ENCODE measurements at regions not wholly inside any gene's neighbourhood (a gene's known extent, or its start where the extent isn't known, plus 50 kb on each side); places are given as distances from the start of the nearest gene placed in this dataset.
"Not testable (repeated sequence)": the region's sequence is repeated elsewhere in the genome, so short reads cannot be mapped to it uniquely, and the experiment has no call there.

- DNase-seq (ENCODE audit: low spot score); H3K4me1 ChIP-seq (ENCODE audit: insufficient read depth, low read length, poor library complexity, severe bottlenecking); H3K4me3 ChIP-seq (ENCODE audit: low read depth, low read length, poor library complexity, severe bottlenecking); POLR2A ChIA-PET (ENCODE audit: low non-redundant PET); CTCF ChIA-PET; H3K27ac ChIP-seq (ENCODE audit: low read depth, low read length, poor library complexity, severe bottlenecking); intact Hi-C loops (cut with micrococcal nuclease; ENCODE audit: unreplicated experiment); BruUV-seq (replicated peaks); H3K9me3 ChIP-seq (ENCODE audit: low read depth, low read length, poor library complexity, severe bottlenecking); H3K27me3 ChIP-seq (replicated peaks; ENCODE audit: insufficient read depth, low read depth, low read length, poor library complexity); H3K36me3 ChIP-seq (ENCODE audit: insufficient read depth, low read length, poor library complexity, severe bottlenecking): not testable (repeated sequence)
These were observed 159.2 kb downstream of the POTEM start for GRCh38 chr14:19126269-19127051.

- H3K4me3 ChIP-seq (ENCODE audit: low read depth, low read length, poor library complexity, severe bottlenecking); H3K36me3 ChIP-seq (ENCODE audit: insufficient read depth, low read length, poor library complexity, severe bottlenecking); H3K9me3 ChIP-seq (ENCODE audit: low read depth, low read length, poor library complexity, severe bottlenecking); H3K27ac ChIP-seq (ENCODE audit: low read depth, low read length, poor library complexity, severe bottlenecking); H3K4me1 ChIP-seq (ENCODE audit: insufficient read depth, low read length, poor library complexity, severe bottlenecking); H3K27me3 ChIP-seq (replicated peaks; ENCODE audit: insufficient read depth, low read depth, low read length, poor library complexity); CTCF ChIA-PET; BruUV-seq (replicated peaks); intact Hi-C loops (cut with micrococcal nuclease; ENCODE audit: unreplicated experiment); DNase-seq (ENCODE audit: low spot score); POLR2A ChIA-PET (ENCODE audit: low non-redundant PET): not testable (repeated sequence)
These were observed 160.6 kb downstream of the POTEM start for GRCh38 chr14:19127664-19128435.

DNA sequence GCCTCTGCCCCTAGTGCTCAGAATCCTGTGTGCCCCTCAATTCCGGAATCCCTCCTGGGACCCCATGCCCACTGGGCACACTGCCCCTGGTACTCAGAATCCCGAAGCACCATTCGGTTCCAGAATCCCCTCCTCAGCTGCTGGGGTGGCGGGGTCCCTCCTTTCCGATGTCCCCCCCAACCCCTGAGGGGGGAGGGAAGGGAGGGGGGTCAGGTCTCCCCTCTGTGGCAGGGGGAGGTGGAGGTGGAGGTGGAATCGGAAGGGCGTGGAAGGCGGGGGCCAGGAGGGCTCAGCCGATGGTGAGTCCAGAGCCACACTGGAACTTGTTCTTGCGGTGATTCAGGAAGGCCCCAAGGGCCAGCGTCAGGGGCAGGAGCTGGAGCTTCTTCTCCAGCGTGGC, 164.3 kb downstream of the POTEM start:
- DNase-seq (ENCODE audit: low spot score); H3K36me3 ChIP-seq (ENCODE audit: insufficient read depth, low read length, poor library complexity, severe bottlenecking); POLR2A ChIA-PET (ENCODE audit: low non-redundant PET); CTCF ChIA-PET; H3K9me3 ChIP-seq (ENCODE audit: low read depth, low read length, poor library complexity, severe bottlenecking); H3K4me1 ChIP-seq (ENCODE audit: insufficient read depth, low read length, poor library complexity, severe bottlenecking); BruUV-seq (replicated peaks); intact Hi-C loops (cut with micrococcal nuclease; ENCODE audit: unreplicated experiment); H3K27me3 ChIP-seq (replicated peaks; ENCODE audit: insufficient read depth, low read depth, low read length, poor library complexity); H3K27ac ChIP-seq (ENCODE audit: low read depth, low read length, poor library complexity, severe bottlenecking); H3K4me3 ChIP-seq (ENCODE audit: low read depth, low read length, poor library complexity, severe bottlenecking): not testable (repeated sequence)

DNA sequence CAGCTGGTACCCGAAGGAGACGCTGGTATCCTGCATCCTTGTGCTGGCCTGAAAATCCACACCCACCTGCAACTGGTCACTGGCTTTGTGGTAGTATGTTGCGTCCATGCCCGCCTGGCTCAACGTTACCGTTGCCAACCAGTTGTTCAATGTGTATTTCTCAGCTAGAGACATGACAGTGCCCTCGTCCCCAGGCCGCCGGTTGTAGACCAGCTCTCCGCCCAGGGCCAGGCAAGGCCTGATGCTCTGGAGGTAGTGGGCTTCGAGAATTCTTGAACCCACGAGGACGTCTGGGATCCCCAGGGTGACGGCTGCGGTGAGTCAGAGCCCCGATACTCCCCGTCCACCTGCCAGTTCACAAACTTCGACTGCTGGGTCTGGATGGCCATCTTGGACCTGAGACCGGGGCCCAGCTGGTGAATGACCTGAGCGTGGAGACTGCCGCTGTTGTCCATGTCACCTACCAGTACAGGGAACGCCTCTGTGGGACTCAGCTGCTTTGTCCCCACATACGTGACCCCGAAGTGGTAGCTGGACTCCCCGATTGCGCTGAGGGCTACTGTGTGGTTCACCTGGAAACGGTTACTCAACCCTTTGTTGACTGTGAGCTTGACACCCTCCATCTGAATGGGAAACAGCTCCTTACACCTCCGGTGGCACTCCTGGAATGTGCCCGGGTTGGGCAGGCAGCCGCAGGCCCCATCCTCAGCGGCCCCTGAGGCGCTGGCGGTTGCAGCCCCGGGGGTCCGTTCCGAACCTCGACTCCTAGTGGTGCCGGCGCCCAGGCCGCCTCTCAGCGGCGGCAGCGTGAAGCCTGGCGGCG, 165.0 kb downstream of the POTEM start:
- CTCF ChIA-PET; H3K27ac ChIP-seq (ENCODE audit: low read depth, low read length, poor library complexity, severe bottlenecking); POLR2A ChIA-PET (ENCODE audit: low non-redundant PET); H3K4me3 ChIP-seq (ENCODE audit: low read depth, low read length, poor library complexity, severe bottlenecking); intact Hi-C loops (cut with micrococcal nuclease; ENCODE audit: unreplicated experiment); H3K4me1 ChIP-seq (ENCODE audit: insufficient read depth, low read length, poor library complexity, severe bottlenecking); H3K9me3 ChIP-seq (ENCODE audit: low read depth, low read length, poor library complexity, severe bottlenecking); H3K27me3 ChIP-seq (replicated peaks; ENCODE audit: insufficient read depth, low read depth, low read length, poor library complexity); DNase-seq (ENCODE audit: low spot score); H3K36me3 ChIP-seq (ENCODE audit: insufficient read depth, low read length, poor library complexity, severe bottlenecking); BruUV-seq (replicated peaks): not testable (repeated sequence)

GRCh38 chr14:19132836-19133120, 165.5 kb downstream of the POTEM start:
- intact Hi-C loops (cut with micrococcal nuclease; ENCODE audit: unreplicated experiment) = not testable (repeated sequence)

DNA sequence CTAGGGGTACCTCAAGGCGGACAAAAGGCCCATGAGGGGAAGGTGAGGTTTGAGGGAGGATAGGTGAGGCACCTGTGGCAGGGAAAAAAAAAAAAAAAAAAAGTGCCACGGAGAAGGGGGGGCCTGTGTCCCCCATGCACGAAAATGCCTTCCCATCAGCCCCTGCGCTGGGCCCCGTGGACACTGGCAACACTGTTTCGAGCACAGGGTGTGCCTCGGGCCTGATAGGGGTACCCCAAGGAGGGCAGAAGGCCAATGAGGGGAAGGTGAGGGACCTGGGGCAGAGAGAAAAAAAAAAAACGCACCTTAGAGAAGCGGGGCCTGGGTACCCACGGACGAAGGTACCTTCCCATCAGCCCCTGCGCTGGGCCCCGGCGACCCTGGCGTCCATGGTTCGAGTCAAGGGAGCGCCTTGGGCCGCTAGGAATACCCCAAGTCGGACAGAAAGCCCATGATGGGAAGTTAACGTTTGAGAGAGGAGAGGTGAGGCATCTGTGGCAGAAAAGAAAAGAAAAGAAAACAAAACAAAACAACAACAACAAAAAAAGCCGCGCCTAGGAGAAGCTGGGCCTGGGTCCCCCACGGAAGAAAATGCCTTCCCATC, 190.0 kb downstream of the POTEM start:
- H3K36me3 ChIP-seq (ENCODE audit: insufficient read depth, low read length, poor library complexity, severe bottlenecking); DNase-seq (ENCODE audit: low spot score); H3K27me3 ChIP-seq (replicated peaks; ENCODE audit: insufficient read depth, low read depth, low read length, poor library complexity); intact Hi-C loops (cut with micrococcal nuclease; ENCODE audit: unreplicated experiment); CTCF ChIA-PET; BruUV-seq (replicated peaks); H3K9me3 ChIP-seq (ENCODE audit: low read depth, low read length, poor library complexity, severe bottlenecking); H3K27ac ChIP-seq (ENCODE audit: low read depth, low read length, poor library complexity, severe bottlenecking); POLR2A ChIA-PET (ENCODE audit: low non-redundant PET); H3K4me3 ChIP-seq (ENCODE audit: low read depth, low read length, poor library complexity, severe bottlenecking); H3K4me1 ChIP-seq (ENCODE audit: insufficient read depth, low read length, poor library complexity, severe bottlenecking): not testable (repeated sequence)

More at GRCh38 chr14:19132836-19133120, 165.5 kb downstream of the POTEM start:
- BruUV-seq (replicated peaks); H3K4me1 ChIP-seq (ENCODE audit: insufficient read depth, low read length, poor library complexity, severe bottlenecking); H3K27me3 ChIP-seq (replicated peaks; ENCODE audit: insufficient read depth, low read depth, low read length, poor library complexity); POLR2A ChIA-PET (ENCODE audit: low non-redundant PET); DNase-seq (ENCODE audit: low spot score); H3K9me3 ChIP-seq (ENCODE audit: low read depth, low read length, poor library complexity, severe bottlenecking); H3K4me3 ChIP-seq (ENCODE audit: low read depth, low read length, poor library complexity, severe bottlenecking); H3K36me3 ChIP-seq (ENCODE audit: insufficient read depth, low read length, poor library complexity, severe bottlenecking); H3K27ac ChIP-seq (ENCODE audit: low read depth, low read length, poor library complexity, severe bottlenecking); CTCF ChIA-PET: not testable (repeated sequence)

DNA sequence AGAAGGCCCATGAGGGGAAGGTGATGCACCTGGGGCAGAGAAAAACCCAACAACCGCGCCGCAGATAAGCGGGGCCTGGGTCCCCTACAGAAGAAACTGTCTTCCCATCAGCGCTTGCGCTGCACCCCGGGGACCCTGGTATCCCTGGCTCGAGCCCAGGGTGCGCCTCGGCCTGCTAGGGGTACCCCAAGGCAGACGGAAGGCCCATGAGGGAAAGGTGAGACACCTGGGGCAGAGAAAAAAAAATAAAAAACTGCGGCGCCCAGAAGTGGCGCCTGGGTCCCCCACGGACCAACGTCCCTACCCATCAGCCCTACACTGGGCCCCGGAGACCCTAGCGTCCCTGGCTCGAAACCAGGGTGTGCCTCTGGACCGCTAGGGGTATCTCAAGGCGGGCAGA, 190.8 kb downstream of the POTEM start:
- H3K27me3 ChIP-seq (replicated peaks; ENCODE audit: insufficient read depth, low read depth, low read length, poor library complexity); CTCF ChIA-PET: not testable (repeated sequence)

More for the DNA sequence above, 190.8 kb downstream of the POTEM start:
- H3K36me3 ChIP-seq (ENCODE audit: insufficient read depth, low read length, poor library complexity, severe bottlenecking); intact Hi-C loops (cut with micrococcal nuclease; ENCODE audit: unreplicated experiment); H3K9me3 ChIP-seq (ENCODE audit: low read depth, low read length, poor library complexity, severe bottlenecking); H3K4me3 ChIP-seq (ENCODE audit: low read depth, low read length, poor library complexity, severe bottlenecking); H3K4me1 ChIP-seq (ENCODE audit: insufficient read depth, low read length, poor library complexity, severe bottlenecking); POLR2A ChIA-PET (ENCODE audit: low non-redundant PET); DNase-seq (ENCODE audit: low spot score); H3K27ac ChIP-seq (ENCODE audit: low read depth, low read length, poor library complexity, severe bottlenecking); BruUV-seq (replicated peaks): not testable (repeated sequence)

Data from A673 (cell line).